HepG2 (cell line): ENCODE measurements at regions not wholly inside any gene's neighbourhood (a gene's known extent, or its start where the extent isn't known, plus 50 kb on each side); places are given as distances from the start of the nearest gene placed in this dataset.

Experiments used
- ATF7 ChIP-seq, 2 experiments: fragments of 450-650 bp in 1 of 2; sonication (generic) in 1 of 2; formaldehyde crosslinking in 1 of 2; IDR thresholded peaks; 2 replicates each; pipeline versions ENCODE4 v1.4.0 to v1.6.1; 2016 to 2020; ENCODE audit warnings: antibody characterized with exemption in 1 of 2, mild to moderate bottlenecking in 1 of 2, missing genetic modification reagents in 1 of 2
- CBX2 ChIP-seq, 2 experiments: fragments of 200-600 bp in 1 of 2; sonication (generic); formaldehyde crosslinking in 1 of 2; IDR thresholded peaks; 2 replicates each; pipeline versions ENCODE4 v1.7.0 to v1.8.1; 2018 to 2022; ENCODE audit warnings: low read depth in 2 of 2, low read length in 1 of 2, mild to moderate bottlenecking in 1 of 2, missing genetic modification reagents in 1 of 2
- DMAP1 ChIP-seq: IDR thresholded peaks from 2 replicates; pipeline ENCODE4 v1.6.1; 2016
- FOXC1 ChIP-seq: sonication (generic); formaldehyde crosslinking; IDR thresholded peaks from 2 replicates; pipeline ENCODE4 v1.8.0; 2022; ENCODE audit warnings: mild to moderate bottlenecking, missing genetic modification reagents, borderline replicate concordance
- HOXA3 ChIP-seq: sonication (generic); formaldehyde crosslinking; IDR thresholded peaks from 2 replicates; pipeline ENCODE4 v1.5.0; 2020; ENCODE audit warnings: missing genetic modification reagents
- JUN ChIP-seq: sonication (generic); formaldehyde crosslinking; IDR thresholded peaks from 2 replicates; pipeline ENCODE4 v1.4.0; 2020; ENCODE audit warnings: mild to moderate bottlenecking, missing genetic modification reagents
- KDM4B ChIP-seq: sonication (generic); formaldehyde crosslinking; IDR thresholded peaks from 2 replicates; pipeline ENCODE4 v1.4.0; 2020; ENCODE audit warnings: missing genetic modification reagents
- MIXL1 ChIP-seq: IDR thresholded peaks from 2 replicates; pipeline ENCODE4 v1.6.1; 2016
- PAF1 ChIP-seq: IDR thresholded peaks from 2 replicates; pipeline ENCODE4 v1.6.1; 2016; ENCODE audit warnings: missing genetic modification reagents, missing compliant biosample characterization
- PPARG ChIP-seq: conservative IDR thresholded peaks from 2 replicates; pipeline ENCODE4 v1.6.1; 2016; ENCODE audit warnings: missing biosample characterization, missing genetic modification reagents
- RORA ChIP-seq: sonication (generic); formaldehyde crosslinking; IDR thresholded peaks from 2 replicates; pipeline ENCODE4 v1.5.0; 2020; ENCODE audit warnings: mild to moderate bottlenecking, missing genetic modification reagents, moderate library complexity
- SOX5 ChIP-seq: IDR thresholded peaks from 2 replicates; pipeline ENCODE4 v1.6.1; 2016; ENCODE audit warnings: borderline replicate concordance
- SP1 ChIP-seq, 2 experiments: fragments of 450-650 bp in 1 of 2; sonication (generic) in 1 of 2; formaldehyde crosslinking in 1 of 2; IDR thresholded peaks; 2 replicates each; pipeline versions ENCODE4 v1.4.0 to v1.6.1; 2016 to 2020; ENCODE audit warnings: missing genetic modification reagents in 1 of 2
- TAF1 ChIP-seq: sonication (generic); formaldehyde crosslinking; IDR thresholded peaks from 2 replicates; pipeline ENCODE4 v1.4.0; 2020; ENCODE audit warnings: missing genetic modification reagents
- ZFP62 ChIP-seq: sonication (generic); formaldehyde crosslinking; IDR thresholded peaks from 2 replicates; pipeline ENCODE4 v1.4.0; 2020; ENCODE audit warnings: missing genetic modification reagents
- ZNF451 ChIP-seq: sonication (generic); formaldehyde crosslinking; IDR thresholded peaks from 2 replicates; pipeline ENCODE4 v1.5.0; 2020; ENCODE audit warnings: mild to moderate bottlenecking, missing genetic modification reagents
- ZNF746 ChIP-seq: sonication (generic); formaldehyde crosslinking; IDR thresholded peaks from 2 replicates; pipeline ENCODE4 v1.8.0; 2022; ENCODE audit warnings: mild to moderate bottlenecking, missing genetic modification reagents
- TF ChIP-seq, protein P1 (sequence below): sonication (generic); formaldehyde crosslinking; IDR thresholded peaks from 2 replicates; pipeline ENCODE4 v1.5.1; 2020; ENCODE audit warnings: missing genetic modification reagents, mild to moderate bottlenecking, borderline replicate concordance
- TF ChIP-seq, protein P2 (sequence below): sonication (generic); formaldehyde crosslinking; IDR thresholded peaks from one replicate; pipeline ENCODE4 v1.5.1; 2020; ENCODE audit warnings: mild to moderate bottlenecking, missing genetic modification reagents; ENCODE audit errors: not compliant biosample characterization
- TF ChIP-seq, protein P3 (sequence below), 2 experiments: sonication (generic) in 1 of 2; formaldehyde crosslinking in 1 of 2; IDR thresholded peaks; 2 replicates each; pipeline versions ENCODE4 v1.4.0 to v1.6.1; 2018 to 2020; ENCODE audit warnings: missing genetic modification reagents in 2 of 2, borderline replicate concordance in 1 of 2, low read depth in 1 of 2, mild to moderate bottlenecking in 1 of 2, missing biosample characterization in 1 of 2

DNA sequence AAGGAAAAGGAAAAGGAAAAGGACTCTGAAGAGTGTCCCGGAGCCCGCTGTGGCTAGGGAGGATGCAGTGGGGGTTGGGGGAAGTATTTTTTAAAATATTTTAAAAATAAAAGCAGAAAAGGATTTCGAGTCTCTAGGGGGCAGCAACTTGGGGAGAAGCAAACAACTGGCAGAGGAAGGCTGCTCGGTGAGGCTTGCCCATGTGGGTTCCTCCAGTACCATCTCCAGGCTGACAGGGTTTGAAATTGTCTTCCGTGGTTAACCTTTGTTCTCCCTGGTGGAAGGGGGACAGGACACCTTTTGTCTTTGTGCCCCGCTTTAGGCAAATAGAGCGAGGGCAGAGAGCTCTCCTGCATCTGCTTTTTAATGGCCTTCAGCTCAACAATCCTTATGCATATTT lies 60.4 kb upstream of the SNX9 start (continued):
- TF ChIP-seq, protein P1, sequence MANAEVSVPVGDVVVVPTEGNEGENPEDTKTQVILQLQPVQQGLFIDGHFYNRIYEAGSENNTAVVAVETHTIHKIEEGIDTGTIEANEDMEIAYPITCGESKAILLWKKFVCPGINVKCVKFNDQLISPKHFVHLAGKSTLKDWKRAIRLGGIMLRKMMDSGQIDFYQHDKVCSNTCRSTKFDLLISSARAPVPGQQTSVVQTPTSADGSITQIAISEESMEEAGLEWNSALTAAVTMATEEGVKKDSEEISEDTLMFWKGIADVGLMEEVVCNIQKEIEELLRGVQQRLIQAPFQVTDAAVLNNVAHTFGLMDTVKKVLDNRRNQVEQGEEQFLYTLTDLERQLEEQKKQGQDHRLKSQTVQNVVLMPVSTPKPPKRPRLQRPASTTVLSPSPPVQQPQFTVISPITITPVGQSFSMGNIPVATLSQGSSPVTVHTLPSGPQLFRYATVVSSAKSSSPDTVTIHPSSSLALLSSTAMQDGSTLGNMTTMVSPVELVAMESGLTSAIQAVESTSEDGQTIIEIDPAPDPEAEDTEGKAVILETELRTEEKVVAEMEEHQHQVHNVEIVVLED (CRISPR knock-in tag) = no peak
- TF ChIP-seq, protein P2, sequence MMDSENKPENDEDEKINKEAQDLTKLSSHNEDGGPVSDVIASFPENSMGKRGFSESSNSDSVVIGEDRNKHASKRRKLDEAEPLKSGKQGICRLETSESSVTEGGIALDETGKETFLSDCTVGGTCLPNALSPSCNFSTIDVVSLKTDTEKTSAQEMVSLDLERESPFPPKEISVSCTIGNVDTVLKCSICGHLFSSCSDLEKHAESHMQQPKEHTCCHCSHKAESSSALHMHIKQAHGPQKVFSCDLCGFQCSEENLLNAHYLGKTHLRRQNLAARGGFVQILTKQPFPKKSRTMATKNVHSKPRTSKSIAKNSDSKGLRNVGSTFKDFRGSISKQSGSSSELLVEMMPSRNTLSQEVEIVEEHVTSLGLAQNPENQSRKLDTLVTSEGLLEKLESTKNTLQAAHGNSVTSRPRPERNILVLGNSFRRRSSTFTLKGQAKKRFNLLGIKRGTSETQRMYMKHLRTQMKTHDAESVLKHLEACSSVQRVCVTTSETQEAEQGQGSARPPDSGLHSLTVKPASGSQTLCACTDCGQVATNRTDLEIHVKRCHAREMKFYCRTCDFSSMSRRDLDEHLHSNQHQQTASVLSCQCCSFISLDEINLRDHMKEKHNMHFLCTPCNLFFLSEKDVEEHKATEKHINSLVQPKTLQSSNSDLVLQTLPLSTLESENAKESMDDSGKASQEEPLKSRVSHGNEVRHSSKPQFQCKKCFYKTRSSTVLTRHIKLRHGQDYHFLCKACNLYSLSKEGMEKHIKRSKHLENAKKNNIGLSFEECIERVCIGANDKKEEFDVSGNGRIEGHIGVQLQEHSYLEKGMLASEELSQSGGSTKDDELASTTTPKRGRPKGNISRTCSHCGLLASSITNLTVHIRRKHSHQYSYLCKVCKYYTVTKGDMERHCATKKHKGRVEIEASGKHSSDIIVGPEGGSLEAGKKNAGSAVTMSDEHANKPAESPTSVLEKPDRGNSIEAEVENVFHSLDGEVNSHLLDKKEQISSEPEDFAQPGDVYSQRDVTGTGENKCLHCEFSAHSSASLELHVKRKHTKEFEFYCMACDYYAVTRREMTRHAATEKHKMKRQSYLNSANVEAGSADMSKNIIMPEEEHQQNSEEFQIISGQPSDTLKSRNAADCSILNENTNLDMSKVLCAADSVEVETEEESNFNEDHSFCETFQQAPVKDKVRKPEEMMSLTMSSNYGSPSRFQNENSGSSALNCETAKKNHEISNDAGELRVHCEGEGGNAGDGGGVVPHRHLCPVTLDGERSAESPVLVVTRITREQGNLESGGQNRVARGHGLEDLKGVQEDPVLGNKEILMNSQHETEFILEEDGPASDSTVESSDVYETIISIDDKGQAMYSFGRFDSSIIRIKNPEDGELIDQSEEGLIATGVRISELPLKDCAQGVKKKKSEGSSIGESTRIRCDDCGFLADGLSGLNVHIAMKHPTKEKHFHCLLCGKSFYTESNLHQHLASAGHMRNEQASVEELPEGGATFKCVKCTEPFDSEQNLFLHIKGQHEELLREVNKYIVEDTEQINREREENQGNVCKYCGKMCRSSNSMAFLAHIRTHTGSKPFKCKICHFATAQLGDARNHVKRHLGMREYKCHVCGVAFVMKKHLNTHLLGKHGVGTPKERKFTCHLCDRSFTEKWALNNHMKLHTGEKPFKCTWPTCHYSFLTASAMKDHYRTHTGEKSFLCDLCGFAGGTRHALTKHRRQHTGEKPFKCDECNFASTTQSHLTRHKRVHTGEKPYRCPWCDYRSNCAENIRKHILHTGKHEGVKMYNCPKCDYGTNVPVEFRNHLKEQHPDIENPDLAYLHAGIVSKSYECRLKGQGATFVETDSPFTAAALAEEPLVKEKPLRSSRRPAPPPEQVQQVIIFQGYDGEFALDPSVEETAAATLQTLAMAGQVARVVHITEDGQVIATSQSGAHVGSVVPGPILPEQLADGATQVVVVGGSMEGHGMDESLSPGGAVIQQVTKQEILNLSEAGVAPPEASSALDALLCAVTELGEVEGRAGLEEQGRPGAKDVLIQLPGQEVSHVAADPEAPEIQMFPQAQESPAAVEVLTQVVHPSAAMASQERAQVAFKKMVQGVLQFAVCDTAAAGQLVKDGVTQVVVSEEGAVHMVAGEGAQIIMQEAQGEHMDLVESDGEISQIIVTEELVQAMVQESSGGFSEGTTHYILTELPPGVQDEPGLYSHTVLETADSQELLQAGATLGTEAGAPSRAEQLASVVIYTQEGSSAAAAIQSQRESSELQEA (CRISPR knock-in tag) = no peak
- TF ChIP-seq MIXL1 (CRISPR knock-in tag) (no peak), CBX2 (IDR thresholded peaks at IDR 0.05; ENCODE audit: low read depth, low read length) (no peak), CBX2 (CRISPR knock-in tag; IDR thresholded peaks at IDR 0.05; ENCODE audit: low read depth) (no peak), ZNF746 (CRISPR knock-in tag) (0 out of 2 replicates have a peak, but pooled peaks have one; percentile 2), DMAP1 (CRISPR knock-in tag) (no peak), ZNF451 (CRISPR knock-in tag) (no peak), KDM4B (CRISPR knock-in tag) (no peak), PAF1 (CRISPR knock-in tag) (no peak), JUN (CRISPR knock-in tag) (no peak), SOX5 (CRISPR knock-in tag) (peak; percentile 17; the same call in 1 of the 2 replicates), FOXC1 (CRISPR knock-in tag) (no peak), ATF7 (IDR thresholded peaks at IDR 0.05) (no peak), ATF7 (CRISPR knock-in tag; IDR thresholded peaks at IDR 0.05) (no peak), HOXA3 (CRISPR knock-in tag) (no peak), SP1 (IDR thresholded peaks at IDR 0.05) (no peak), SP1 (CRISPR knock-in tag; IDR thresholded peaks at IDR 0.05) (no peak), RORA (CRISPR knock-in tag) (0 out of 2 replicates have a peak, but pooled peaks have one; percentile 54), ZFP62 (CRISPR knock-in tag) (no peak), PPARG (0 out of 2 replicates have a peak, but pooled peaks have one; percentile 11), TAF1 (CRISPR knock-in tag) (no peak)
- TF ChIP-seq, protein P3, sequence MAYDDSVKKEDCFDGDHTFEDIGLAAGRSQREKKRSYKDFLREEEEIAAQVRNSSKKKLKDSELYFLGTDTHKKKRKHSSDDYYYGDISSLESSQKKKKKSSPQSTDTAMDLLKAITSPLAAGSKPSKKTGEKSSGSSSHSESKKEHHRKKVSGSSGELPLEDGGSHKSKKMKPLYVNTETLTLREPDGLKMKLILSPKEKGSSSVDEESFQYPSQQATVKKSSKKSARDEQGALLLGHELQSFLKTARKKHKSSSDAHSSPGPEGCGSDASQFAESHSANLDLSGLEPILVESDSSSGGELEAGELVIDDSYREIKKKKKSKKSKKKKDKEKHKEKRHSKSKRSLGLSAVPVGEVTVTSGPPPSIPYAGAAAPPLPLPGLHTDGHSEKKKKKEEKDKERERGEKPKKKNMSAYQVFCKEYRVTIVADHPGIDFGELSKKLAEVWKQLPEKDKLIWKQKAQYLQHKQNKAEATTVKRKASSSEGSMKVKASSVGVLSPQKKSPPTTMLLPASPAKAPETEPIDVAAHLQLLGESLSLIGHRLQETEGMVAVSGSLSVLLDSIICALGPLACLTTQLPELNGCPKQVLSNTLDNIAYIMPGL (CRISPR knock-in tag; IDR thresholded peaks at IDR 0.05; ENCODE audit: borderline replicate concordance in 1 of 2, low read depth in 1 of 2) = 0 out of 4 replicates have a peak, but pooled peaks of 1 of the 2 experiments have one; percentile 20
